HG03378 (cell line): ENCODE measurements at regions not wholly inside any gene's neighbourhood (a gene's known extent, or its start where the extent isn't known, plus 50 kb on each side); places are given as distances from the start of the nearest gene placed in this dataset.
"Not testable (repeated sequence)": the region's sequence is repeated elsewhere in the genome, so short reads cannot be mapped to it uniquely, and the experiment has no call there.

ENCODE experiments used
- ATAC-seq: cut with Tn5 transposase; IDR thresholded peaks from one replicate; pipeline ENCODE4 v1.9.1; 2021; ENCODE audit warnings: mild to moderate bottlenecking, moderate library complexity; ENCODE audit not compliant: unreplicated experiment

DNA sequence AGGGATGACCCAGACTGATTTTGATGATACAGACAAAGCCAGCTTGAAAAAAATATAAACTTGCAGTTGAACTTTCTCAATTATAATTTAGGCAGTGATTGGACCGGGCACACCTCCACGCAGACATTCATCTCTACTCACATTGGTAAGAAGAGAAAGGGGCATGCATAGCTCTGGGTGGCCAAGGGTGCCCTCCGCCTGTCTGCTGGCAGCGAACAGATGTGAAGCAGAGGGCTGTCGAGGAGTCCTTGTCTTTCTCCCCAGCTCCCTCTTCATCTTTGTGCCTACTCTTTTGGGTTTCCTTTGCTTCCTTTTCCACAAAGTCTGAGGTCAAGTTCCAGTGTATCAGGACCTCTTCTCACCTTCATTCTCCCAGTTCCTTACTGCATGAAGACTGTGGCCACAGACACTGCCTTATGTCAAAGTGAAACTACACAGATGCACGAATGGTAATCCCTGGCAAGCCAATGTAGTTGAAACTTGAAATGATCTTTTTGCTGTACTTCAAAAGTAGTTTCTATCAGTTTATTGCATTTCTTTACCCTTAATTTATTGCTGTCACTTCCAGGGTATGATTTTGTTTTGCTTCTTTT, 343.7 kb upstream of the SOX9 start:
- ATAC-seq = no peak

DNA sequence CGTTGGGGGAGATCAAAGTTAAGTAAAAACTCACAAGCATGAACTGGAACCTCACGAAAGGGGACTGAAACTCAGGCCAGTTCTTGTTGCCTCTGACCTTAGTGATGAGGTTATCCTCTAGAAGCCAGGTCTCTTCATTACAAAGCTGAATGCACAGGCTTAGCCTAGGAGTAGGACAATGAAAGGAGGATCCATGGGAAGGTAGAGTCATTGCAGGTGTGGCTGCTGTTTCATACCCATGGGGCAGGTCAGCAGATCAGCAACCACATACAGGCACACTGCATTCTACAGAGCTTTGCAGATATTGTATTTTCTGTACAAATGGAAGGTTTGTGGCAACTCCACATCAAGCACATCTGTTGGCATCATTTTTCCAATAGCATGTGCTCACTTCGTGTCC, 341.3 kb upstream of the SOX9 start:
- no peak for ATAC-seq

DNA sequence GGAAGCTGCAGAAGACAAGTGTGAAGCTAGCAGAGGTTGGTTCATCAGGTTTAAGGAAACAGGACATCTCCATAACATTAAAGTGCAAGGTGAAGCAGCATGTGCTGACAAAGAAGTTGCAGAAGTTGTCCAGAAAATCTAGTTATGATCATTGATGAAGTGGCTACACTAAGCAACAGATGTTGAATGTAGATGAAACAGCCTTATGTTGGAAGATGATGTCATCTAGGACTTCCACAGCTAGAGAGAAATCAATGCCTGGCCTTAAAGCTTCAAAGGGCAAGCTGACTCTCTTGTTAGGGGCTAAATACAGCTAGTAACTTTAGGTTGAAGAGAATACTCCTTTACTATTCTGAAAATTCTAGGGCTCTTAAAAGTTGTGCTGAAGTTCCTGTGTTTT, 340.2 kb upstream of the SOX9 start:
- no peak for ATAC-seq

DNA sequence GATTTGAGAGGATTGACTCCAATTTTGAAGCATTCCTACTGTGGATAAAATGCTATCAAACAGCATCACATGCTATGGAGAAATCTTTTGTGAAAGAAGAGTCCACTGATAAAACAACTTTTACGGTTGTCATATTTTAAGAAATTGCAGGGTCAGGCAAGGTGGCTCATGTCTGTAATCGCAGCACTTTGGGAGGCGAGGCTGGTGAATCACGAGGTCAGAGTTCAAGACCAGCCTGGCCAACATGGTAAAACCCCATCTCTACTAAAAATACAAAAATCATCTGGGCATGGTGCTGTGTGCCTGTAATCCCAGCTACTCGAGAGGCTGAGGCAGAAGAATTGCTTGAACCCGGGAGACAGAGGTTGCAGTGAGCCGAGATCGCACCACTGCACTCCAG, 338.8 kb upstream of the SOX9 start:
- ATAC-seq = not testable (repeated sequence)

GRCh38 chr17:71790791-71791190, 330.0 kb upstream of the SOX9 start:
- no peak for ATAC-seq

DNA sequence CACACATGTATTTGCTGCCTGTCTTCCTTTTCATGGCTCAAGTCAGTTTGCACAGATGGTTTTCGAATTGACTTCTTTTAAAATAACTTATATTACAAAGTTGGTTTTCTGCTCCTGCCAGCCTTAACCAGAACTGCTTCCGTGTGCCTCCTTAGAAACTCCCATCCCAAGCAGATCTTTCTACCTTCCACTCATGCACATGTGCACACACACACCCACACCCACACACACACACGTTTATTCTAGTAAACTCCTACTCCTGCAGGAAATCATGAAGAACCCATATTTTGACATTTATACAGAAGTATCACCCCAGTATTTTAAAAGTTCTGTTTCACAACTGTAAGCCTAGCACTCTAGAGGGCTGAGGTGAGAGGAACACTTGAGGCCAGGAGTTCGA, 329.5 kb upstream of the SOX9 start:
- ATAC-seq = no peak

- no peak for ATAC-seq
These were observed 327.9 kb upstream of the SOX9 start for GRCh38 chr17:71792966-71793365.

- ATAC-seq = no peak
These were observed 327.3 kb upstream of the SOX9 start for GRCh38 chr17:71793518-71793917.

DNA sequence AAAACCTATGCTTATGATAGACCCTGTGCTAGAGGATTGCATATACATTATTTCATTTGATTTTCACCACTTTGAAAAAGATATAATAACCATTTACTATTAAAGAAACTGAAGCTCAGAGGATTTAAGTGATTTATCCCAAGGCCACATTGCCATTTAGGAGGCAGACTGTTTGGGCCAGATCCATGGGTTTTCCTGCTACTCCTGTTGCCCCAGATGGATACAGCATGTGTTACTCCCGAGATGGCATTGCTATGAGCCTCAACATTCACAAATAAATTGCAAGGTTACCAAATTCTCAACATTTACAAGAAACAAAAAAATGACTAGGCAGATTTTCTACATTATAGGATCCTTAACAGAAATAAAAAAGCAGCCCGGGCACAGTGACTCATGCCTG, 322.1 kb upstream of the SOX9 start:
- no peak for ATAC-seq

- no peak for ATAC-seq
These were observed 321.2 kb upstream of the SOX9 start for GRCh38 chr17:71799657-71800056.

- no peak for ATAC-seq
These were observed 319.5 kb upstream of the SOX9 start for GRCh38 chr17:71801301-71801700.

- ATAC-seq = no peak
These were observed 318.2 kb upstream of the SOX9 start for GRCh38 chr17:71802663-71803062.

- no peak for ATAC-seq
These were observed 317.1 kb upstream of the SOX9 start for GRCh38 chr17:71803656-71804284.

DNA sequence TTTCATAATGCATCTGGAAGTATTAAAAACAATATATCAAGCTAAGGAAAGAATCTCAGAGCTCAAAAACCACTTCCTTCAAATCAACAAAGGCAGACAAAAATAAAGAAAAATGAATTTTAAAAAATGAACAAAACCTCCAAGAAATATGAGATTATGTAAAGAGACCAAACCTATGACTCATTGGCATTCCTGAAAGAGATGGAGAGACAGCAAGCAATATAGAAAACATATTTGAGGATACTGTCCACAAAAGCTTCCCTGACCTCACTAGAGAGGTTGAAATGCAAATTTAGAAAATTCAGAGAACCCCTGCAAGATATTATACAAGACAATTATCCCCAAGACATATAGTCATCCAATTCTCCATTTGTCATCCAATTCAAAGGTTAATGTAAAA, 311.3 kb upstream of the SOX9 start:
- ATAC-seq = no peak

DNA sequence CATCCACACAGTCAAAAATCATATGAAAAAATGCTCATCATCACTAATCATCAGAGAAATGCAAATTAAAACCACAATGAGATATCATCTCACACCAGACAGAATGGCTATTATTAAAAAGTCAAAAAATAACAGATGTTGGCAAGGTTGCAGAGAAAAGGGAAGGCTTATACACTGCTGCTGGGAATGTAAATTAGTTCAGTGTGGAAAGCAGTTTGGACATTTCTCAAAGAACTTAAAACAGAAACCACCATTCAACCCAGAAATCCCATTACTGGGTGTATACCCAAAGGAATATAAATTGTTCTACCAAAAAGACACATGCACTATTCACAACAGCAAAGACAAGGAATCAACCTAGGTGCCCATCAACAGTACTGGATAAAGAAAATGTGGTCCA, 307.0 kb upstream of the SOX9 start:
- ATAC-seq = not testable (repeated sequence)

DNA sequence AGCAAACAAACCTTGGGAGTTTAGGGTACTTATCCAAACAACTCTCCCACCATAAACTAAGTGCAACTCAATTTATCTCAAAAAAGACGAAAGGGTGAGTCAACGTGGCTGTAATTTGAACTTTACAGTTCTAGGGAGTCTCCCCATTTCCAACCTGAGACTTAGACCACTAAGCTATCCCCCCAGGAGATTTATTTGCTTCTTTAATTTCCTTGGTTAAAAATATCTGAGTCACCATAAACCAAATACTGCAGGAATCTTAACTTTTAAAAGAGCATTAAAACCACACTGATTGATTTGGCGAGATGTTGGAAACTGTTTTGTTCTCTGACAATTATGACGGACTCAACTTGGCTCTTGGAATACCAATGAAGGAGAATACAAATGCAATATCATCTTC, 299.3 kb upstream of the SOX9 start:
- no peak for ATAC-seq

GRCh38 chr17:71824671-71825070, 296.1 kb upstream of the SOX9 start:
- ATAC-seq = no peak

DNA sequence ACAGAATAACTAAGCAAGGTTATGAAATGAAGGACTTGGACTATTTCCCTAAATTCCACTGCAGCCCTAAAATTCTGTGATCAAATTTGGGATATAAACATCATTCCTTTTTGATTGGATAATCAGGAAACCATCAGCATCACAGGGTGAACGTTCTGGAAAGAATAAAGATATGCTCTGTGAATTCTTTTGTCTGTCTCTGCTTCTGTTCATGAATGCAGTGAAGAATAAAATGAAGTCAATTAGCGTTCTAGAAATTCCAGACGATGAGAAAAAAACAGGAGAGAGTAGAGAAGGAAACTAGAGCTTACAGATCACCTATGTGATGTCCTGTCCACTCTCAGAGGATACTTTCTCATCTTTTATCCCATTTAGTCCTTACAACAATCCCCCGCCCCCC, 295.1 kb upstream of the SOX9 start:
- no peak for ATAC-seq

- no peak for ATAC-seq
These were observed 292.6 kb upstream of the SOX9 start for GRCh38 chr17:71828182-71828596.

DNA sequence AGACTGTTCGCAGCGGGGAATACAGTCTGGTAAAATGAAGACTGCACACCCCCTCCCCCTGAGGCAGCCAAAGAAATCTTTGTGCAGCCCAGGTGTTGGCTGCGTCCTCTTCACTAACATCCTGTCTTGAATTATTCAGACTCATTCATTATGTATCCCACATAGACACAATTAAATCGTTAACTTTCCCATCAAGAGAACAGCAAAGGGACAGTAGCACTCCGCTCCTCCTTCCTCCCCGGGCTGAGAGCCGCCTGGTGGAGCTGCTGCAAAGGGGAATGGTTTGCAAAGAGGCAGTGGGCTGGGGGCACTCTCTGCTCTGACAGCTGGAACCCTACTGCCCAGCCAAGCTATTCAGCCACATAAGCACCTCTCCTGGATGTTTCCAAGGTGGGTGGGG, 290.0 kb upstream of the SOX9 start:
- no peak for ATAC-seq

DNA sequence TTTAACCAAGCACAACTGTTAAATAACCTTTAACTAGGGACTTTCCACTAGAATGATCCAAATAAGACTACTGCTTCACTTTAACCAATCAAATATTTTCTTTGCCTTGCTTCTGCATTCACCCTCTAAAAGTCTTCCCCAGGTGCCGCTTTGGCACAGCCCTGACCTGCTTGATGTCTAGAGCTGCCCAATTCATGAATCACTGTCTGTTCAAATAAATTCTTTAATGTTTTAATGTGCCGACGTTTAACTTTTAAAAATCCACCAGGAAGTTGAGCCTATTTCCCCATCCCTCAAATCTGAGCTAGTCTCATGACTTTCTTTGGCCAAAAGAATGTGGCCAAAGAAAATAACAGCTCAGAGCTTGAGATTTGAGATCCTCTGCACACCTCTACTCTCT, 277.8 kb upstream of the SOX9 start:
- no peak for ATAC-seq

DNA sequence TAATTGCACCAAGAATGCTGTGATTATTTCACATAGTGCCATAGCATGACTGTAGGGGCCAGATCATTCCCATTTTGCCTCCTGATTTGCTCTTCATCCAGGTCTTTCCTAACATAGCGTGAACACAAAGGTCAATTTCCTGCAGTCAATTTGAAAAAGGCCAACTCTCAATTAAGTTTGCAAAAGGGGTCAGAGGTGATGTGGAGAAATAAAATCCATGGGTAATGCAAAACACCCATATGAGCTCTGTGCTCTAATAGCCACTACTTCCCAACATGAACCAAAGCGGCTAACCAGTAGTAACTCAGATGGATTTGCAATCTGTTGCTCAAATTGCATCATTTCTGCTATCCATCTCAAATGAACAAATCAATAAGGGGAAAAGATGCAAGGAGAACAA, 275.5 kb upstream of the SOX9 start:
- ATAC-seq = no peak

- ATAC-seq = no peak
These were observed 274.2 kb upstream of the SOX9 start for GRCh38 chr17:71846561-71847110.
